ENCODE measurements at regions not wholly inside any gene's neighbourhood (a gene's known extent, or its start where the extent isn't known, plus 50 kb on each side); places are given as distances from the start of the nearest gene placed in this dataset.

GRCh38 chr12:60138526-60138925, 542.7 kb downstream of the SLC16A7 start:
- DNase-seq (ENCODE audit: low spot score): no peak

DNA sequence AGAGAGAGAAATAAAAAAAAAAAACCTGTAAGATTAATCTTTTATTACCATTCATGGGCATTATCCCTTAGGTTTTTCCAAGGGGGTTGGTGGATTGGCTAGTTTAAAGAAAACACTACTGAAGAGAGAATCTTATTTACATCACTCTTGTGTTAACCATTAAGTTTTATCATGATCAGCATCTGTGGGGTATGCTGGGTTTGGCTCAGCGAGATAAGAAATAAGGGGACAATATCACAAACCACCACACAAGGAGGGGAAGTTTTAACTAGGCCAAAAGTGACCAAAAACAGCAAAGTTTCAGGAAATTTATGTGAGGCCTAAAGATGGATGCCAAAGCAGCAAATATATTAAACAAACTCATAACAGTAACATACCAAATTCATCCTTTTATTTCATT, 548.6 kb downstream of the SLC16A7 start:
- DNase-seq (ENCODE audit: low spot score): no peak

DNA sequence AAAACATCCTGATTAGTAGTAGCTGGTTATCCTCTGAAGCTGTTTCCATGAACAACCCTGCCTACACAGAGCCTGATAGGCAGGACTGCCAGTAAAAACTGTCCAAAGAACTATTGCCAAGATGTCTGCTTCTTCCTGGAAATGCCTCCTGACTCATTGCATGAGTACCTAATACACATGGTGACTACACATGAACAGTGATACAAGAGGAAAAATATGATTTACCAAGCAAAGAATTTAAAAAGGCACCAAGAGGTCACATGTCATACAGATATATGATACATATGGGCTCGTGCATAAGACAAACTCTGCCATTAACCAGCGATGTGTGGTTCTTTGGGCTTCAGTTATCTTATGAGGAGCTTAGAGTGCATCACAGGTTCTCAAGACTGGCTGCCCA, 552.3 kb downstream of the SLC16A7 start:
- no peak for DNase-seq (ENCODE audit: low spot score)

DNA sequence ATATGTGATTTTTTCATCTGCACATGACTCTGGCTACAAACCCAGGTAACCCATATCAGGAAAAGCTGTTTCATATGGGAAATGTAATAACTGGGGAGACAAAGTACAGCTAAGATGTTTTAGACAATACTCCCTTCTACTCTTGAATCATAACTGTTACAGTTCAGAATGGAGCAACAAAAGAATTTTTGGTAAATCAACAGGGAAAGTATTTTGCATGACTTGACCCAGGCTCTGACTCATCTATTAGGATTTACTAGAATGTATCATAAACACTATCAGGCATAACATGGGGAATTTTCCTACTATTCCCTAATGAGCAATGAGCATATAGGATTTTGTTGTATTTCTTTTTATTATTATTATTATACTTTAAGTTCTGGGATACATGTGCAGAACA, 553.0 kb downstream of the SLC16A7 start:
- DNase-seq (ENCODE audit: low spot score): no peak

- no peak for DNase-seq (ENCODE audit: low spot score)
Measured at GRCh38 chr12:60152756-60153155, 556.9 kb downstream of the SLC16A7 start.

DNA sequence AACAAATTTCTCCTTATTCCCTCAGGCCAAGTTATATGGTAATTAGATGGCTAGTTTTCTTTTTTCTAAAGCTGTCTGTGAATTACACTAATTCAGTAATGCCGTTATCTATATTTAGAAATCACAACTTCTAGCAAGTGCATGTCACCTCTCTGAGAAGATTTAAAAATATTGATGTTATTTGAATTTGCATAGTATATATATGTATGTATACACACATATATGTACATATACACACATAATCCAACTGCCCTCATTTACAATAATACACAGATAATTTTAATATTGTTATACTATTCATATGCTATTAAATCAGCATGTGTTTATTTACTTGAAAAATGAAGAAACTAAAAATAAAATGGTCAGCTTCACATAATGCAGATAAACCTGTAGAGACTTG, 563.9 kb downstream of the SLC16A7 start:
- DNase-seq (ENCODE audit: low spot score): no peak

- no peak for DNase-seq (ENCODE audit: low spot score)
Measured at GRCh38 chr12:60162988-60163720, 567.3 kb downstream of the SLC16A7 start.

DNA sequence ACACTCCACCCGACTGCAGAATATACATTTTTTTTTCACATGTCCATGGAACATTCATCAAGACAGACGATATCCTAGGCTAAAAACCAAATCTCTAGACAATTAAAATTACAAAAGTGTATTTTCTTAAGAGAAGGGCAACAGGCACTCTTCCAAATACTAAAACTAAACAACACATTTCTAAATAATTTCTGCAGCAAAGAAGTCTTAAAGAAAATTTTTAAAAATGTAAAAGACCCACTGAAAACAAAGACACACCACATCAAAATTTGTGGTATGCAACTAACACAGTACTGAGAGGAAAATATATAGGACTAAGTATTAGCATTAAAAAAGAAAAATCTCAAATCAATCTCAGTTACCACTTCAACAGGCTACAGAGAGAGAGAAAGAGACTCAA, 570.0 kb downstream of the SLC16A7 start:
- DNase-seq (ENCODE audit: low spot score): no peak

DNA sequence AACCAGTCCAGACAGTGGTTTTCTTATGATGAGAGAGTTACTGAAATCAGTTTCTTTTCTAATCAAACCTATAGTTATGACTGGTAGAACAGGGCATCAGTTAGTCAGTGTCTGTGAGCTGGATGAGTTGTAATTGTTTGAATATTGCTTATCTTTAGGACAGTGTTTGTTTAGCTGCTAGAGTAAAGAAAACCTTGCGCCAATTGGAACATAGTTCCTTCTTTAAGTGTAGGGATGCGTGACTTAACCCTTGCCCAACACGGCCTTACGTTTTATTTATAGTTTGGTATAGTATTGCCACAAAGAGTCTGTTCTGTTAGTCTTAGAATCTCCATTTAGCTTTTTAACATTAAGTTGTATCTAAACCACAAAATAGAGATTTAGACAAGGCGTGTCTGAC, 572.6 kb downstream of the SLC16A7 start:
- DNase-seq (ENCODE audit: low spot score): no peak

DNA sequence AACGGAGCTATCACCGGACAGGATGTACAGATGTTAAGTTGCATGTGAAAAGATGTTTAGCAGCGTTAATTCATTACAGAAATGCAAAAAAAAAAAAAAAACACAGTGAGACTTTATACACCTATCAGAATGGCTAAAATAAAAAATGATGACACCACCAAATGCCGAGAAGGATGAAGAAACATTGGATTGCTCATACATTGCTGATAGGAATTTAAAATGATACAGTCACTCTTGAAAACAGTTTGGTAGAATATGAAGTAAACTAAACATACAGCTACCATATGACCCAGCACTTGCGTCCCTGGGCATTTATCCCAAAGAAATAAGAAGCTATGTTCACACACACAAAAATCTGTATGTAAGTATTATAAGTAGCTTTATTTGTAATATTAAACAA, 574.1 kb downstream of the SLC16A7 start:
- no peak for DNase-seq (ENCODE audit: low spot score)

- no peak for DNase-seq (ENCODE audit: low spot score)
Measured at GRCh38 chr12:60172266-60173211, 576.7 kb downstream of the SLC16A7 start.

GRCh38 chr12:60173224-60174170, 577.7 kb downstream of the SLC16A7 start:
- DNase-seq (ENCODE audit: low spot score): no peak

DNA sequence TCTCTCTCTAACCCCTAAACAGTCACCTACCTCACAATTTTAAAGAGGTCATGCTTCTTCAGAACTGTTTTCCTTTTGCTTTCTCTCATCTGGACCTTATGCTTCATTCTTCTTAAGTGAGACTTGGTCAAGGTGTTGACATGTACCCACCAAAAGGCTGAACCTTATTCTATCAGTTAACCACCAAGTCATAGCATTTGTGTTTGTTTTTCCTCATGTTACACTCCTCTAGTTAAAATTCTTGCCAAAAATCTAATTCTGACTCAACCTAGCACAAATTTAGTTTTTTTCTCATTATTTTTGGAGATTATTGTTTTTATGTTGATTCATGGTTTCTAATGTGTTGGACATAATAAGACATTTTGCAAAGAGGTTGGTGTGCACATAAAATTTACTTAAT, 578.6 kb downstream of the SLC16A7 start:
- no peak for DNase-seq (ENCODE audit: low spot score)

- no peak for DNase-seq (ENCODE audit: low spot score)
Measured at GRCh38 chr12:60174941-60175340, 579.1 kb downstream of the SLC16A7 start.

DNA sequence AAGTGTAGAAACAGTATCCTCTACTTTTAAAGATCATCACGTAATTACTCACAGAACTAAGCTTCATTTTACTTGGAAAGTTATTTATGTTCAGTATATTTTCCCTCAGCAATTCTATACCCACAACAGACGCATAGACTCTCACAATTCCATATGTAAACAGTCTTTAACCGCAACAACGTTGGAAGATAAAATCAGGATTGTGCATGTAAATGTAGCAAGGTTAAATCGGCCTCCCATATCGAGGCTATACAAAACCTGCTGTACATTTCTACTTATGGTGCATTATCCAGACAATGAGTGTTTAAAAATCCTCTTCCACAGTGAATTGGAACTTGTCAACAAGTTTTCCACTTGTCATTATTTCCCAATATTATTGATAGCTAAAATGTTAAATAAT, 581.1 kb downstream of the SLC16A7 start:
- no peak for DNase-seq (ENCODE audit: low spot score)

GRCh38 chr12:60180298-60180697, 584.5 kb downstream of the SLC16A7 start:
- DNase-seq (ENCODE audit: low spot score): no peak

- DNase-seq (ENCODE audit: low spot score): no peak
Measured at GRCh38 chr12:60182354-60182753, 586.5 kb downstream of the SLC16A7 start.

DNA sequence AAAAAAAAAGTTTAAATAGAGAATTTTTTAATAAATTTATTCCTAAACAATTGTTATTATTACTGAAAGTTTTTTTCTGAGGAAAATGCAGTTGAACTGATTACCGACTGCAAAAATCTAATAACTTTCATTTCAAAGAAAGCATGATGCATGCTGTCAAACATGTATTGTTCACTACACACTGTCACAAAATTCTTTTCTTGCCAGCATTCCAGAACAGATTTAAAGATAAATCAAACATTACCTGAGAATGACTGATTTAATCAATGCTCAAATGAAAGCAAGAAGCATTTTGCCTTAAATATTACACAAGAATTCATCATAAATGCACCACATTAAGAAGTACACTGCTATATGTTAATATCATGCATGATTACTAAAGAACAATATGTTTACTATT, 588.3 kb downstream of the SLC16A7 start:
- DNase-seq (ENCODE audit: low spot score): no peak

- DNase-seq (ENCODE audit: low spot score): no peak
Measured at GRCh38 chr12:60185060-60185459, 589.2 kb downstream of the SLC16A7 start.

GRCh38 chr12:60191271-60191670, 595.4 kb downstream of the SLC16A7 start:
- DNase-seq (ENCODE audit: low spot score): no peak

- no peak for DNase-seq (ENCODE audit: low spot score)
Measured at GRCh38 chr12:60191676-60192359, 596.0 kb downstream of the SLC16A7 start.

DNA sequence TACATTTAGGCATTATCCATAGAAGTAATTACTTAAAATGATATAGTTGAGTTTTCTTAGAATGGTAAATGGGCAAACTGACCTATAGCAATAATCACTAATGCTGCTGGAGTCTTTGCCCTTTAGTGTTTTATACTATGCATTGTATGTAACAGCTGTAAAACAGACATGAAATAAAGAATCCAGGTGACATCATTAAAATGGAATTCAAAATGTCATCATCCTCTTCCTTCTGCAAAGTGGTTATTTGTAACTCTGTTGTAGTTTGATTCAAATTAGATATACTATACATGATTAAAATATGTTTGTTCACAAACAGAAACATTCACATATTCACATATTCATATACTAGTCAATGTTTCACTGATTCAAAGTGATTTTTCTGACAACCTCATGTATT, 598.8 kb downstream of the SLC16A7 start:
- DNase-seq (ENCODE audit: low spot score): no peak

Measured in globus pallidus (tissue), 1 donor.